ENCODE measurements at regions not wholly inside any gene's neighbourhood (a gene's known extent, or its start where the extent isn't known, plus 50 kb on each side); places are given as distances from the start of the nearest gene placed in this dataset.
"Not testable (repeated sequence)": the region's sequence is repeated elsewhere in the genome, so short reads cannot be mapped to it uniquely, and the experiment has no call there.

- TF ChIP-seq CTCF (IDR thresholded peaks at IDR 0.05; ENCODE audit: insufficient read depth, missing control alignments), result no peak
- FAIRE-seq, result no peak
- DNase-seq (ENCODE audit: insufficient read length, low spot score), result no peak
Observed at GRCh38 chr7:110557136-110557535, 533.8 kb upstream of the LRRN3 start.

- DNase-seq (ENCODE audit: insufficient read length, low spot score); FAIRE-seq: not testable (repeated sequence)
Observed at GRCh38 chr7:110563286-110563685, 527.6 kb upstream of the LRRN3 start.

GRCh38 chr7:110564246-110564645, 526.7 kb upstream of the LRRN3 start:
- TF ChIP-seq CTCF (IDR thresholded peaks at IDR 0.05; ENCODE audit: insufficient read depth, missing control alignments), result no peak
- no peak for FAIRE-seq
- no peak for DNase-seq (ENCODE audit: insufficient read length, low spot score)

- no peak for TF ChIP-seq CTCF (IDR thresholded peaks at IDR 0.05; ENCODE audit: insufficient read depth, missing control alignments)
- DNase-seq (ENCODE audit: insufficient read length, low spot score) (no peak), FAIRE-seq (no peak)
Observed at GRCh38 chr7:110568388-110568787, 522.5 kb upstream of the LRRN3 start.

- DNase-seq (ENCODE audit: insufficient read length, low spot score), result no peak
- TF ChIP-seq CTCF (IDR thresholded peaks at IDR 0.05; ENCODE audit: insufficient read depth, missing control alignments), result no peak
- FAIRE-seq, result no peak
Observed at GRCh38 chr7:110568932-110569331, 522.0 kb upstream of the LRRN3 start.

- no peak for TF ChIP-seq CTCF (IDR thresholded peaks at IDR 0.05; ENCODE audit: insufficient read depth, missing control alignments)
- DNase-seq (ENCODE audit: insufficient read length, low spot score) (no peak), FAIRE-seq (no peak)
Observed at GRCh38 chr7:110569486-110570205, 521.3 kb upstream of the LRRN3 start.

GRCh38 chr7:110573862-110574528, 516.9 kb upstream of the LRRN3 start:
- FAIRE-seq, result no peak
- TF ChIP-seq CTCF (IDR thresholded peaks at IDR 0.05; ENCODE audit: insufficient read depth, missing control alignments), result no peak
- no peak for DNase-seq (ENCODE audit: insufficient read length, low spot score)
